ENCODE measurements at regions not wholly inside any gene's neighbourhood (a gene's known extent, or its start where the extent isn't known, plus 50 kb on each side); places are given as distances from the start of the nearest gene placed in this dataset.

- no peak overlapping the region for H3K4me3 ChIP-seq (ENCODE audit: control insufficient read depth, low read depth, low read length)
- no peak for DNase-seq (ENCODE audit: low read depth)
- TF ChIP-seq CTCF (IDR thresholded peaks at IDR 0.05; ENCODE audit: control insufficient read depth, insufficient read depth, low read depth, low read length, missing control alignments): no peak
Measured at GRCh38 chr1:172753964-172754363, 95.1 kb downstream of the FASLG start.

GRCh38 chr1:172754609-172755008 is 95.7 kb downstream of the FASLG start:
- H3K4me3 ChIP-seq (ENCODE audit: control insufficient read depth, low read depth, low read length): no peak overlapping the region
- TF ChIP-seq CTCF (IDR thresholded peaks at IDR 0.05; ENCODE audit: control insufficient read depth, insufficient read depth, low read depth, low read length, missing control alignments): no peak
- no peak for DNase-seq (ENCODE audit: low read depth)

GRCh38 chr1:172755099-172755498 is 96.2 kb downstream of the FASLG start:
- no peak for DNase-seq (ENCODE audit: low read depth)
- H3K4me3 ChIP-seq (ENCODE audit: control insufficient read depth, low read depth, low read length): no peak overlapping the region
- no peak for TF ChIP-seq CTCF (IDR thresholded peaks at IDR 0.05; ENCODE audit: control insufficient read depth, insufficient read depth, low read depth, low read length, missing control alignments)

GRCh38 chr1:172756024-172756423 is 97.1 kb downstream of the FASLG start:
- no peak for DNase-seq (ENCODE audit: low read depth)
- TF ChIP-seq CTCF (IDR thresholded peaks at IDR 0.05; ENCODE audit: control insufficient read depth, insufficient read depth, low read depth, low read length, missing control alignments): no peak
- H3K4me3 ChIP-seq (ENCODE audit: control insufficient read depth, low read depth, low read length): no peak overlapping the region

GRCh38 chr1:172758259-172758658 is 99.4 kb downstream of the FASLG start:
- no peak overlapping the region for H3K4me3 ChIP-seq (ENCODE audit: control insufficient read depth, low read depth, low read length)
- DNase-seq (ENCODE audit: low read depth): no peak

GRCh38 chr1:172760121-172760520 is 101.2 kb downstream of the FASLG start:
- no peak for DNase-seq (ENCODE audit: low read depth)
- no peak for TF ChIP-seq CTCF (IDR thresholded peaks at IDR 0.05; ENCODE audit: control insufficient read depth, insufficient read depth, low read depth, low read length, missing control alignments)
- no peak overlapping the region for H3K4me3 ChIP-seq (ENCODE audit: control insufficient read depth, low read depth, low read length)

More at GRCh38 chr1:172758259-172758658, 99.4 kb downstream of the FASLG start:
- TF ChIP-seq CTCF (IDR thresholded peaks at IDR 0.05; ENCODE audit: control insufficient read depth, insufficient read depth, low read depth, low read length, missing control alignments): no peak
